Esophagus muscularis mucosa (tissue), 4 donors: ENCODE measurements at regions not wholly inside any gene's neighbourhood (a gene's known extent, or its start where the extent isn't known, plus 50 kb on each side); places are given as distances from the start of the nearest gene placed in this dataset.

Experiments
- DNase-seq: peaks from one replicate; pipeline ENCODE4 v3.0.0-alpha.2; 2017; ENCODE audit errors: extremely low spot score
- H3K27ac ChIP-seq, 4 donors: fragments of 200-600 bp; sonication (generic); replicated peaks in 1 of 4; 1 replicate in 3 of 4; 2 replicates in 1 of 4; pipeline ENCODE4 v1.5.1; 2016 to 2019; ENCODE audit warnings: mild to moderate bottlenecking in 1 of 4
- H3K27me3 ChIP-seq, 4 donors: fragments of 200-600 bp; sonication (generic); one replicate each; pipeline versions ENCODE4 v1.5.1 to v1.6.0; 2016 to 2019
- H3K36me3 ChIP-seq, 4 donors: fragments of 200-600 bp; sonication (generic); one replicate each; pipeline ENCODE4 v1.5.1; 2016 to 2019
- H3K4me1 ChIP-seq, 4 donors: fragments of 200-600 bp; sonication (generic); one replicate each; pipeline ENCODE4 v1.5.1; 2016 to 2019
- H3K4me3 ChIP-seq, 4 donors: fragments of 200-600 bp; sonication (generic); 1 replicate in 2 of 4; 2 replicates in 2 of 4; pipeline ENCODE4 v1.5.1; 2016 to 2019; ENCODE audit warnings: mild to moderate bottlenecking in 4 of 4, moderate library complexity in 1 of 4
- H3K9me3 ChIP-seq, 4 donors: fragments of 200-600 bp; sonication (generic); 1 replicate in 3 of 4; 2 replicates in 1 of 4; pipeline ENCODE4 v1.5.1; 2016 to 2019
- EP300 ChIP-seq: sonication (generic); formaldehyde crosslinking; IDR thresholded peaks from one replicate; pipeline ENCODE4 v1.6.1; 2017; ENCODE audit warnings: antibody characterized with exemption
- POLR2A ChIP-seq: fragments of 450-650 bp; IDR thresholded peaks from one replicate; pipeline ENCODE4 v1.6.1; 2017; ENCODE audit warnings: antibody characterized with exemption, moderate library complexity, mild to moderate bottlenecking, low read depth
- POLR2AphosphoS5 ChIP-seq, 2 donors: sonication (generic); formaldehyde crosslinking; IDR thresholded peaks; one replicate each; pipeline ENCODE4 v1.6.1; 2017; ENCODE audit warnings: antibody characterized with exemption in 2 of 2
- WGBS: methylation state at CpG from one replicate; pipeline ENCODE4 v1.1.5; 2018; 5-methylcytosine and 5-hydroxymethylcytosine counted together
- intact Hi-C: fragments of 100-400 bp; cut with DNase I; formaldehyde crosslinking; loops from one replicate; pipeline ENCODE4 v1.15.1; 2023
- TF ChIP-seq, protein P1 (sequence below), 3 experiments: fragments of 200-600 bp in 2 of 3; fragments of 450-650 bp in 1 of 3; sonication (generic) in 2 of 3; IDR thresholded peaks; one replicate each; pipeline ENCODE4 v1.5.1; 2017 to 2019; ENCODE audit warnings: antibody characterized with exemption in 3 of 3, mild to moderate bottlenecking in 2 of 3, moderate library complexity in 1 of 3

DNA sequence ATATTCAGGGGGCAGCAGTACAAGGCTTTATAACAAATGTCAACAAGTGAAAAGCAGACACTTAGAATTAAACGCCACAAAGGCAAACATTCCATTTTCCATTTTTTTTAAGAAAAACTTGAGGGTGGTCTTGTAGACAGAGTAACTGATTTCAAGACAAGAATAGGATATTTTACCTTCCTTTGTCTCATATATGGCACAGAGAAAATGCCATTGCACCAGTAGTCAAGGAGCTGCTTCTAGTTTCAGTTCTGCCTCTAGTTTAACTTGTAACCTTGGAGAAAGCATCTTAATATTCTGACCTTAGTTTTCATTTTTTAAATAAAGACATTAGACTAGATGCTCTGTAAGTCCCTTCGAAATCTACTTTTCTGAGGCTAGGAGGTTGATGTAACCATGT, 355.3 kb upstream of the KCNN2 start:
- Histone ChIP-seq H3K36me3 (no peaks in the 10 kb centered on the region), H3K9me3 (no peaks in the 10 kb centered on the region), H3K4me3 (no peak overlapping the region), H3K27ac (no peak overlapping the region), H3K4me1 (no peaks in the 10 kb centered on the region), H3K27me3 (no peaks in the 10 kb centered on the region)
- intact Hi-C loops, result no loop called here
- no peak for DNase-seq
- TF ChIP-seq POLR2AphosphoS5 (IDR thresholded peaks at IDR 0.05) (no peak), POLR2A (no peak), EP300 (no peak)
- TF ChIP-seq, protein P1, sequence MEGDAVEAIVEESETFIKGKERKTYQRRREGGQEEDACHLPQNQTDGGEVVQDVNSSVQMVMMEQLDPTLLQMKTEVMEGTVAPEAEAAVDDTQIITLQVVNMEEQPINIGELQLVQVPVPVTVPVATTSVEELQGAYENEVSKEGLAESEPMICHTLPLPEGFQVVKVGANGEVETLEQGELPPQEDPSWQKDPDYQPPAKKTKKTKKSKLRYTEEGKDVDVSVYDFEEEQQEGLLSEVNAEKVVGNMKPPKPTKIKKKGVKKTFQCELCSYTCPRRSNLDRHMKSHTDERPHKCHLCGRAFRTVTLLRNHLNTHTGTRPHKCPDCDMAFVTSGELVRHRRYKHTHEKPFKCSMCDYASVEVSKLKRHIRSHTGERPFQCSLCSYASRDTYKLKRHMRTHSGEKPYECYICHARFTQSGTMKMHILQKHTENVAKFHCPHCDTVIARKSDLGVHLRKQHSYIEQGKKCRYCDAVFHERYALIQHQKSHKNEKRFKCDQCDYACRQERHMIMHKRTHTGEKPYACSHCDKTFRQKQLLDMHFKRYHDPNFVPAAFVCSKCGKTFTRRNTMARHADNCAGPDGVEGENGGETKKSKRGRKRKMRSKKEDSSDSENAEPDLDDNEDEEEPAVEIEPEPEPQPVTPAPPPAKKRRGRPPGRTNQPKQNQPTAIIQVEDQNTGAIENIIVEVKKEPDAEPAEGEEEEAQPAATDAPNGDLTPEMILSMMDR (IDR thresholded peaks at IDR 0.05), result no peak
- WGBS, result 79% methylated on average over 2 of the region's 2 CpGs

DNA sequence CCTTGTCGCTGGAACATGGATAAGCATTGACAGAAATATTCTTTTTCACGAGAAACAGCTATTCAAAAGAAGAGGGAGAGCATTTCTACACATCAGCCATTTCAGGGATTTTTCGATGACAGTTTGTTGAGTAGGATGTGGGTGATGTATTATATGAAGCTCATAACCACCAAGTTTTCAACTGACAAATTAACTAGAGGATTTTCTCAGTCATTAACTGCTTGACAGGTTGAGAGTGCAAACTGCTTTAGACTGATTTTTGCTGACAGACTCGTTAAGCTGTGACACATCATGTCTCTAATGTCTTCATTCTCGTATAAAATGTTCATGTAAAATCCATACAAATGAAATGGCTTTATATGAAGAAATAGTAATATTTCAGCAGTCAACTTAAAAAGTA, 354.2 kb upstream of the KCNN2 start:
- no peak for TF ChIP-seq EP300
- TF ChIP-seq POLR2AphosphoS5 (IDR thresholded peaks at IDR 0.05), result no peak
- no peak for TF ChIP-seq POLR2A
- TF ChIP-seq, protein P1 (IDR thresholded peaks at IDR 0.05), result no peak
- no peaks in the 10 kb centered on the region for H3K36me3 ChIP-seq
- no peak overlapping the region for H3K27ac ChIP-seq
- H3K4me3 ChIP-seq, result no peak overlapping the region
- H3K4me1 ChIP-seq, result no peaks in the 10 kb centered on the region
- intact Hi-C loops, result no loop called here
- no peaks in the 10 kb centered on the region for H3K9me3 ChIP-seq
- no peaks in the 10 kb centered on the region for H3K27me3 ChIP-seq
- 90% methylated on average over 5 of the region's 5 CpGs for WGBS
- no peak for DNase-seq

DNA sequence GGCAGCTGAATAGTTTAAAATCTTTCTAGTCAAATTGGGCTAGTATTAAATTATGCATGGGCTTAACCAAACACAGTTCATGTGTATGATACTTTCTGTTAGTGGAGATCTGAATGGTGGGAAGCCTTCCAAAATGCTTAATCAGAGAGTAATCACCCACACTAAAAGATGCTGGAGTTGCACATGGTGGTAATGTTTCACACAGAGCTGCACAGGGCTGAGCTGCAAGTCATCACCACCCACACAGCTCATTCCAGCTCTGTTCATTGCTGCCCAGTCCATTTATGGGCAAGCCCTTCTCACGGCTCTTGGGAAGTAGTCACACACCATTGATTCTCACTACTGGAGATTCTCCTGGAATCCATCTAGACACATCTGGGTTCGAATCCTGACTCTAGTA, 351.5 kb upstream of the KCNN2 start:
- H3K4me3 ChIP-seq, result no peak overlapping the region

DNA sequence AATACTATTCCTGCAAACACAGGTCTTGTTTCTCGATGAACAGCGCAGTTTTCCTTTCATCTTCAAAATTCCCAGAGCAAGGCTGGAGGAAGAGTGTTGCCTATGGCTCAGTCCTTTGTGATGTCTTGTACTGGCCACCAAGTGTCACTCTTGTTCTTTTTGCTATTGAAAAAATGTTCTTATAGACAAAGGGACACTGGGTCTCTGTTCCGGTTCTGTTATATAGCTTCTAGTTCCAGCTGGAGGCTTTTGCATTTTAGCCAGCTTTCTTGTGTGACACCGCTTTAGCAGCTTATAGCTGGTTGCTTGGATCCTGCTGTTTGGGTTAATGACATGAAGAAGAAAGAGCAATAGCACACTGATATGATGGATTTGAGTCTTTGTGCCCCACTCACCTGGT, 343.7 kb upstream of the KCNN2 start:
- no peak for DNase-seq
- WGBS, result 67% methylated on average over 4 of the region's 4 CpGs
- TF ChIP-seq POLR2A (no peak), EP300 (no peak), POLR2AphosphoS5 (IDR thresholded peaks at IDR 0.05) (no peak)
- TF ChIP-seq, protein P1 (IDR thresholded peaks at IDR 0.05), result peak; percentile 25 to 38 (median 29)
- no peaks in the 10 kb centered on the region for H3K9me3 ChIP-seq
- intact Hi-C loops, result loop anchor here (10.0 kb wide), 1 partner anchor 427 kb away; no protein-coding TSS in a partner anchor
- H3K4me1 ChIP-seq, result no peaks in the 10 kb centered on the region
- no peak overlapping the region for H3K27ac ChIP-seq
- H3K27me3 ChIP-seq, result no peaks in the 10 kb centered on the region
- no peak overlapping the region for H3K4me3 ChIP-seq
- no peaks in the 10 kb centered on the region for H3K36me3 ChIP-seq

More for the DNA sequence above, 351.5 kb upstream of the KCNN2 start:
- H3K27me3 ChIP-seq, result no peaks in the 10 kb centered on the region
- no peak for DNase-seq
- no peak for TF ChIP-seq EP300
- TF ChIP-seq POLR2AphosphoS5 (IDR thresholded peaks at IDR 0.05), result no peak
- TF ChIP-seq, protein P1 (IDR thresholded peaks at IDR 0.05), result no peak
- H3K4me1 ChIP-seq, result no peaks in the 10 kb centered on the region
- no peak overlapping the region for H3K27ac ChIP-seq
- H3K9me3 ChIP-seq, result no peaks in the 10 kb centered on the region
- no peaks in the 10 kb centered on the region for H3K36me3 ChIP-seq
- WGBS, result 27% methylated on average over 2 of the region's 2 CpGs
- intact Hi-C loops, result loop anchor here (10.0 kb wide), 1 partner anchor 434 kb away; no protein-coding TSS in a partner anchor

DNA sequence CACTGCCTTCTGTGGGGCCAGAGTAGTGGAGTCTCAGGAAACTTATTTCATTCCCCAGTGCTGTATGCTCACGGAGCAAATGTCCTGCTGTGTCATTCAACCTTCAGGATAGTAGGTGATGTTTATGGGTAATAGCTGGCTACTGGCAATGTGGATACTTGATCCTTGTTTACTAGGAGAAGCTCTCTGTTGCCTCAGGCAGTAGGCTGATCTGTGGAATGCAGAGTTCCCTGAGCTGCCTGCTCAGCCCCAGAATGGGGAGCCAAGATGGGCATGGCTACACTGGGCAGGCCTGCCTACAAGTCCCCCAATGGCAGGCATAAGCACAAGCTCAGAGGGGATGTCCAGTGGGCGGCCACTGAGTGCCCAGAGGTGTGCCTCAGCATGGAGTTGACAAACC, 323.1 kb upstream of the KCNN2 start:
- intact Hi-C loops, result no loop called here
- Histone ChIP-seq H3K9me3 (no peaks in the 10 kb centered on the region), H3K36me3 (no peaks in the 10 kb centered on the region), H3K27me3 (no peaks in the 10 kb centered on the region), H3K27ac (no peak overlapping the region), H3K4me3 (no peak overlapping the region), H3K4me1 (no peaks in the 10 kb centered on the region)
- 75% methylated on average over 1 of the region's 2 CpGs for WGBS
- no peak for DNase-seq
- no peak for TF ChIP-seq POLR2AphosphoS5 (IDR thresholded peaks at IDR 0.05)
- TF ChIP-seq, protein P1 (IDR thresholded peaks at IDR 0.05), result no peak
- no peak for TF ChIP-seq EP300
